Stomach (tissue), 4 donors: ENCODE measurements at regions not wholly inside any gene's neighbourhood (a gene's known extent, or its start where the extent isn't known, plus 50 kb on each side); places are given as distances from the start of the nearest gene placed in this dataset.

ENCODE experiments used
- EP300 ChIP-seq: sonication (generic); formaldehyde crosslinking; IDR thresholded peaks from one replicate; pipeline ENCODE4 v1.6.1; 2017; ENCODE audit warnings: antibody characterized with exemption
- POLR2A ChIP-seq, 4 donors: fragments of 450-650 bp; IDR thresholded peaks; one replicate each; pipeline ENCODE4 v1.6.1; 2016; ENCODE audit warnings: antibody characterized with exemption in 4 of 4, control low read depth in 2 of 4, mild to moderate bottlenecking in 1 of 4, moderate library complexity in 1 of 4
- TF ChIP-seq, protein P1 (sequence below), 7 experiments: fragments of 450-650 bp in 4 of 7; fragments of 200-600 bp in 3 of 7; sonication (generic) in 3 of 7; IDR thresholded peaks; one replicate each; pipeline ENCODE4 v1.5.1; 2016 to 2019; ENCODE audit warnings: antibody characterized with exemption in 7 of 7, control low read depth in 2 of 7, mild to moderate bottlenecking in 1 of 7

- TF ChIP-seq, protein P1, sequence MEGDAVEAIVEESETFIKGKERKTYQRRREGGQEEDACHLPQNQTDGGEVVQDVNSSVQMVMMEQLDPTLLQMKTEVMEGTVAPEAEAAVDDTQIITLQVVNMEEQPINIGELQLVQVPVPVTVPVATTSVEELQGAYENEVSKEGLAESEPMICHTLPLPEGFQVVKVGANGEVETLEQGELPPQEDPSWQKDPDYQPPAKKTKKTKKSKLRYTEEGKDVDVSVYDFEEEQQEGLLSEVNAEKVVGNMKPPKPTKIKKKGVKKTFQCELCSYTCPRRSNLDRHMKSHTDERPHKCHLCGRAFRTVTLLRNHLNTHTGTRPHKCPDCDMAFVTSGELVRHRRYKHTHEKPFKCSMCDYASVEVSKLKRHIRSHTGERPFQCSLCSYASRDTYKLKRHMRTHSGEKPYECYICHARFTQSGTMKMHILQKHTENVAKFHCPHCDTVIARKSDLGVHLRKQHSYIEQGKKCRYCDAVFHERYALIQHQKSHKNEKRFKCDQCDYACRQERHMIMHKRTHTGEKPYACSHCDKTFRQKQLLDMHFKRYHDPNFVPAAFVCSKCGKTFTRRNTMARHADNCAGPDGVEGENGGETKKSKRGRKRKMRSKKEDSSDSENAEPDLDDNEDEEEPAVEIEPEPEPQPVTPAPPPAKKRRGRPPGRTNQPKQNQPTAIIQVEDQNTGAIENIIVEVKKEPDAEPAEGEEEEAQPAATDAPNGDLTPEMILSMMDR (IDR thresholded peaks at IDR 0.05): no peak
- TF ChIP-seq EP300 (no peak), POLR2A (IDR thresholded peaks at IDR 0.05) (no peak)
These were observed 290.2 kb downstream of the MEX3B start for GRCh38 chr15:81755626-81756025.
